ENCODE measurements at regions not wholly inside any gene's neighbourhood (a gene's known extent, or its start where the extent isn't known, plus 50 kb on each side); places are given as distances from the start of the nearest gene placed in this dataset.

- TF ChIP-seq GATA2 (IDR thresholded peaks at IDR 0.05; ENCODE audit: low read depth, low read length) (no peak), GATA3 (IDR thresholded peaks at IDR 0.05; ENCODE audit: low read depth, low read length) (no peak)
Observed at GRCh38 chr3:104088738-104089137, 1278.0 kb upstream of the ALCAM start.
